Central memory CD8-positive, alpha-beta T cell (primary cell): ENCODE measurements at regions not wholly inside any gene's neighbourhood (a gene's known extent, or its start where the extent isn't known, plus 50 kb on each side); places are given as distances from the start of the nearest gene placed in this dataset.
"Not testable (repeated sequence)": the region's sequence is repeated elsewhere in the genome, so short reads cannot be mapped to it uniquely, and the experiment has no call there.

Experiments
- ATAC-seq: fragments of 150-1000 bp; cut with Tn5 transposase; replicated peaks from 2 replicates; pipeline ENCODE4 v1.10.0; 2022; ENCODE audit warnings: mild to moderate bottlenecking, moderate FRiP score, moderate number of reproducible peaks; ENCODE audit not compliant: poor library complexity, severe bottlenecking; ENCODE audit errors: extremely low read depth
- DNase-seq, 2 donors: peaks; one replicate each; pipeline ENCODE4 v3.0.0; 2021; ENCODE audit warnings: low spot score in 2 of 2
- H3K27ac Mint-ChIP-seq: one replicate; pipeline ENCODE4 v1.8.0; 2022; ENCODE audit warnings: low read depth, mild to moderate bottlenecking, moderate library complexity, mixed read lengths
- H3K27me3 Mint-ChIP-seq: one replicate; pipeline ENCODE4 v1.8.0; 2022; ENCODE audit warnings: mixed read lengths
- H3K36me3 Mint-ChIP-seq: one replicate; pipeline ENCODE4 v1.8.0; 2022; ENCODE audit warnings: mild to moderate bottlenecking, moderate library complexity, mixed read lengths; ENCODE audit not compliant: insufficient read depth
- H3K4me1 Mint-ChIP-seq: one replicate; pipeline ENCODE4 v1.8.0; 2022; ENCODE audit warnings: mixed read lengths
- H3K4me3 Mint-ChIP-seq: one replicate; pipeline ENCODE4 v1.8.0; 2022; ENCODE audit warnings: mild to moderate bottlenecking, moderate library complexity, mixed read lengths
- H3K9me3 Mint-ChIP-seq: one replicate; pipeline ENCODE4 v1.8.0; 2022; ENCODE audit warnings: mixed read lengths

- DNase-seq (no peak), ATAC-seq (no peak)
- Mint-ChIP-seq H3K4me3 (no peak overlapping the region), H3K36me3 (no peaks in the 10 kb centered on the region), H3K27ac (no peak overlapping the region), H3K27me3 (peaks cover 2% of the 10 kb centered on the region), H3K9me3 (no peaks in the 10 kb centered on the region), H3K4me1 (no peaks in the 10 kb centered on the region)
Measured at GRCh38 chr5:68110264-68110663, 105.3 kb upstream of the PIK3R1 start.

GRCh38 chr5:68104217-68104616 lies 111.3 kb upstream of the PIK3R1 start:
- ATAC-seq, H3K4me3 Mint-ChIP-seq, H3K27me3 Mint-ChIP-seq, DNase-seq, H3K36me3 Mint-ChIP-seq, H3K4me1 Mint-ChIP-seq, H3K27ac Mint-ChIP-seq, H3K9me3 Mint-ChIP-seq: not testable (repeated sequence)

GRCh38 chr5:68103297-68103696 lies 112.3 kb upstream of the PIK3R1 start:
- not testable (repeated sequence) for H3K27ac Mint-ChIP-seq, H3K27me3 Mint-ChIP-seq, DNase-seq

GRCh38 chr5:68099327-68099726 lies 116.2 kb upstream of the PIK3R1 start:
- ATAC-seq: no peak
- no peaks in the 10 kb centered on the region for H3K4me1 Mint-ChIP-seq

More at GRCh38 chr5:68103297-68103696, 112.3 kb upstream of the PIK3R1 start:
- not testable (repeated sequence) for H3K4me3 Mint-ChIP-seq, H3K9me3 Mint-ChIP-seq, H3K4me1 Mint-ChIP-seq, ATAC-seq, H3K36me3 Mint-ChIP-seq

GRCh38 chr5:68093455-68094159 lies 121.9 kb upstream of the PIK3R1 start:
- no peaks in the 10 kb centered on the region for H3K9me3 Mint-ChIP-seq
- ATAC-seq: no peak
- no peak overlapping the region for H3K27ac Mint-ChIP-seq

More at GRCh38 chr5:68099327-68099726, 116.2 kb upstream of the PIK3R1 start:
- Mint-ChIP-seq H3K27ac (no peak overlapping the region), H3K4me3 (no peak overlapping the region), H3K36me3 (no peaks in the 10 kb centered on the region), H3K27me3 (no peaks in the 10 kb centered on the region), H3K9me3 (peaks cover 5% of the 10 kb centered on the region)
- DNase-seq: no peak

GRCh38 chr5:68088302-68088701 lies 127.3 kb upstream of the PIK3R1 start:
- Mint-ChIP-seq H3K36me3 (no peaks in the 10 kb centered on the region), H3K27ac (no peak overlapping the region), H3K4me1 (no peaks in the 10 kb centered on the region), H3K4me3 (no peak overlapping the region), H3K9me3 (no peaks in the 10 kb centered on the region), H3K27me3 (peaks cover 8% of the 10 kb centered on the region)
- DNase-seq: no peak
- no peak for ATAC-seq

More at GRCh38 chr5:68093455-68094159, 121.9 kb upstream of the PIK3R1 start:
- DNase-seq: no peak
- Mint-ChIP-seq H3K36me3 (no peaks in the 10 kb centered on the region), H3K4me3 (no peak overlapping the region), H3K27me3 (peaks cover 8% of the 10 kb centered on the region), H3K4me1 (no peaks in the 10 kb centered on the region)

- ATAC-seq (no peak), DNase-seq (no peak)
- Mint-ChIP-seq H3K27ac (no peak overlapping the region), H3K36me3 (no peaks in the 10 kb centered on the region), H3K27me3 (peaks cover 8% of the 10 kb centered on the region), H3K4me1 (no peaks in the 10 kb centered on the region), H3K4me3 (no peak overlapping the region), H3K9me3 (no peaks in the 10 kb centered on the region)
Measured at GRCh38 chr5:68087866-68088265, 127.7 kb upstream of the PIK3R1 start.

- DNase-seq (no peak), ATAC-seq (no peak)
- no peaks in the 10 kb centered on the region for H3K36me3 Mint-ChIP-seq
- H3K27me3 Mint-ChIP-seq: peaks cover 8% of the 10 kb centered on the region
- H3K9me3 Mint-ChIP-seq: no peaks in the 10 kb centered on the region
- H3K27ac Mint-ChIP-seq: no peak overlapping the region
- H3K4me1 Mint-ChIP-seq: no peaks in the 10 kb centered on the region
- H3K4me3 Mint-ChIP-seq: no peak overlapping the region
Measured at GRCh38 chr5:68086857-68087256, 128.7 kb upstream of the PIK3R1 start.

- H3K36me3 Mint-ChIP-seq: no peaks in the 10 kb centered on the region
- H3K9me3 Mint-ChIP-seq: no peaks in the 10 kb centered on the region
- no peaks in the 10 kb centered on the region for H3K4me1 Mint-ChIP-seq
- no peak for ATAC-seq
- no peak overlapping the region for H3K27ac Mint-ChIP-seq
- DNase-seq: no peak
- H3K4me3 Mint-ChIP-seq: no peak overlapping the region
- H3K27me3 Mint-ChIP-seq: peaks cover 8% of the 10 kb centered on the region
Measured at GRCh38 chr5:68086439-68086838, 129.1 kb upstream of the PIK3R1 start.

GRCh38 chr5:68084396-68084795 lies 131.2 kb upstream of the PIK3R1 start:
- no peaks in the 10 kb centered on the region for H3K36me3 Mint-ChIP-seq

GRCh38 chr5:68080282-68081050 lies 135.1 kb upstream of the PIK3R1 start:
- DNase-seq (no peak), ATAC-seq (no peak)
- no peak overlapping the region for H3K27ac Mint-ChIP-seq
- no peak overlapping the region for H3K4me3 Mint-ChIP-seq
- H3K4me1 Mint-ChIP-seq: no peaks in the 10 kb centered on the region
- H3K36me3 Mint-ChIP-seq: no peaks in the 10 kb centered on the region
- no peaks in the 10 kb centered on the region for H3K9me3 Mint-ChIP-seq
- H3K27me3 Mint-ChIP-seq: no peaks in the 10 kb centered on the region

More at GRCh38 chr5:68084396-68084795, 131.2 kb upstream of the PIK3R1 start:
- Mint-ChIP-seq H3K27ac (no peak overlapping the region), H3K4me1 (no peaks in the 10 kb centered on the region), H3K27me3 (no peaks in the 10 kb centered on the region), H3K4me3 (no peak overlapping the region), H3K9me3 (no peaks in the 10 kb centered on the region)
- DNase-seq (no peak), ATAC-seq (no peak)

GRCh38 chr5:68077349-68077894 lies 138.1 kb upstream of the PIK3R1 start:
- DNase-seq: no peak
- H3K27me3 Mint-ChIP-seq: no peaks in the 10 kb centered on the region
- no peaks in the 10 kb centered on the region for H3K9me3 Mint-ChIP-seq
- no peaks in the 10 kb centered on the region for H3K36me3 Mint-ChIP-seq
- H3K4me1 Mint-ChIP-seq: no peaks in the 10 kb centered on the region
- H3K27ac Mint-ChIP-seq: no peak overlapping the region
- H3K4me3 Mint-ChIP-seq: no peak overlapping the region
- no peak for ATAC-seq

- Mint-ChIP-seq H3K27ac (no peak overlapping the region), H3K27me3 (peaks cover 7% of the 10 kb centered on the region), H3K4me1 (peaks cover 6% of the 10 kb centered on the region), H3K36me3 (no peaks in the 10 kb centered on the region), H3K9me3 (peaks cover 5% of the 10 kb centered on the region), H3K4me3 (no peak overlapping the region)
- ATAC-seq (no peak), DNase-seq (no peak)
Measured at GRCh38 chr5:68074633-68075032, 140.9 kb upstream of the PIK3R1 start.
